MV-4-11 (cell line): ENCODE measurements at regions not wholly inside any gene's neighbourhood (a gene's known extent, or its start where the extent isn't known, plus 50 kb on each side); places are given as distances from the start of the nearest gene placed in this dataset.

ENCODE experiments used
- DNase-seq: peaks from one replicate; lab custom pipeline; 2025; lab: John Stamatoyannopoulos, UW

DNA sequence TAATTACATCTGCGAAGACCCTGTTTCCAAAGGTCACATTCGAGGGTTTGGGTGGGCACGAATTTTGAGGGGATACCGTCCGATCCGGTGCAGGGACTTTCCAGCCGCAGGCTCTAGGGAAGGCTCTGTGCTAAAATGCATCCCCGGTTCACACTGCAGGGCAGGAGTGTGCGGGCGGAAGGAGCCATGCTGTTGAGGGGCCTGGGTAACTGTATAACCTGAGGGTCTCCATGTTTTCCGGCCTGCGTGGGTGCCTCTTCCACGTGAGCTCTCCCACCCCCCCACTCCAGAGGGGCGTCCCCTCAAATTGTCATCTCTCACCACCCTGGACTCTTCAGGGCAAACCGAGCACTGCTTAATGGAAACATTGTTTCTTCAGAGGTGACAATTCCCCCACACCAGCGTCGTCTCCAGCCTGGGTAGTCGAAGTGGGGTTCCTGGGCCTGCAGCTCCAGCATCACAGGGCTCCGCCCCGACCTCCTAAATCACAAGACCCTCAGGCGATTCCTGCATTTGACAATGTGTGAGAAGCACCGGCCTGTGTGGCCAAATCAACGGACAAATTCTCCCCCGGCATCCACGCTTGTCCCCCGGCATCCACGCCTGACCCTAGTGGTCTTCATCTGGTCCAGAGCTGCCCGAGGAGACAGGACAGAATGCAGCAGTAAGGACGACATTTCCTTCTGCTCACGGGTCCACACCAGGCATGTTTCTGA, 51.2 kb downstream of the FOXL3 start:
- DNase-seq: no peak

DNA sequence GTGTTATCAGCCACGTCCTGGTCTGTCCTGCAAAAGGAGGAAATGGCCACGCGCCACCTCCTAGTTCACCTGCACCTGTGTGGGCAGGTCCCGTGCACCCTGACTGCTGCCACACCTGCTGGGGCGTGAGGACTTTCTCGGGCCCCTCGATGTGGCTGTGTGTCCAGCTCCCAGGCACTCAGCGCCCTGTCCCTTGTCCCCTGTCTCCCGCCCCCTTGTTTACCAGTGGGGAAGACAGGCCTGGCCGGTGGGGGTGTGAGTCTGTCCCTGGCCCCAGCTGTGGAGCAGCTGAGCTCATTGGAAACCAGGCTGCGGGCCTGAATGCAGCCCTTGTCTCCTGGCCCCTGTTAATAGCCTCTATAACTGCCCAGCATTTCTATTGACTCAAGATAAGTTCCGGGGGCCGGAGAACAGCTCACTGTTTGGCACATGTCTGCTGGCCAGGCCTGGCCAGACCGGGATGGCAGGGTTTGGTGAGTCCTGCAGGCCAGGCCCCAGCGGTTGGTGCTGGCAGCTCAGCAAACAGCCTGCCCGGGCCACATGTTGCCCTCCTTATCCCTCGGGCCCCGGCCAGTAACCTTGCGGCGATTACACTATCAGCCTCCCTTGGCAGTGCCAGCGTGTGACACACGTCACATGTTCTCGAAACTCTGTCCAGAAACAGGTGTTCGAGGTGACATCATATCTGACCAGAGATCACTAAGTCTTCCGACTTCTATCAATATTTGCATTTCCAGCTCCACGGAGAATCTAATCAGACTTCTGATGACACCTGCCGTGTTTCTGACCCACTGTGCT, 52.1 kb downstream of the FOXL3 start:
- DNase-seq: no peak

DNA sequence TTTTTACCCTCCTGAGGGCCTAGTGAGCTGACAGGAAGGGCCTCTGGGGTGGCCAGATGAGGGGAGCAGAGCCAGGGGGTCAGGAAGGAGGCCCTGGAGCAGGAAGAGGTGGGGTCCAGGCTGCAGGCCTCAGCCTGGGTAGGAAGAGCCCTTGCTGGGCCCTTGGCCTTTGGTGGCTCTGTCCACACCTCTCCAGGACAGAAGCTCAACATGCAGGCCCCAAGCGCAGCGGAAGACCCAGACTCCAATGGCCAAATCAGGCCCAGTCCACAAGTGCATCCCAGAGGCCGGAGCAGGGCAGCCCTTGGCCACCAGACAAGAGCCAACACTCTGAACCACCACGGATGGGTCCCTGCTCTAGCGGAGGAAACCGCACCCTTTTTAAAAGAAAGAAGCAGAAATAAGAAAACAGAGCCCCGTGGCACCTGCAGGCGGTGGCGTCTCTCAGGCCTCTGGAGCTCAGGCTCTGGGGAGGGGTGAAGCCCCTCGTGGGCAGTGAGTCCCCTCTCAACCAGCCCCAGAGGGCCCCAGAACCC, 52.8 kb downstream of the FOXL3 start:
- no peak for DNase-seq

- no peak for DNase-seq
Measured at GRCh38 chr7:343227-343822, 53.4 kb downstream of the FOXL3 start.

- no peak for DNase-seq
Measured at GRCh38 chr7:343864-344607, 54.1 kb downstream of the FOXL3 start.

DNA sequence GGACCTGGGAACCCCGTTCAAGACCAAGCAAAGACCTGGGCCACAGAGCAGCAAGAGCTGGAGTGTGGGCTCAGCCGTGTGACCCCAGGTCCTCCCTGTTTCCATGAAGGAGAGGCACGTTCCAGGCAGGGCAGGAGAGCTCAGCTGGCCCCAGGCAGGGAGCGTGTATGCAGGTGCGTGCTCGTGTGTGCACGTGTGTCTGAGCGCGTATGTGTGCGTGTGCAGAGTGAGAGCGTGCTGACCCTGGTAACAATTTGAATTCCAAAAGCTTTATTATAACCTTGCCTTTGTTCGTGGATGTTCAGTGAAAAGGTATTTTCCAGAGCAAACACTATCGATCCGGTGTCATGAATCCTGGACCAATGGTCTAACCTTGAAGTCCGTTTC, 54.6 kb downstream of the FOXL3 start:
- DNase-seq: no peak

DNA sequence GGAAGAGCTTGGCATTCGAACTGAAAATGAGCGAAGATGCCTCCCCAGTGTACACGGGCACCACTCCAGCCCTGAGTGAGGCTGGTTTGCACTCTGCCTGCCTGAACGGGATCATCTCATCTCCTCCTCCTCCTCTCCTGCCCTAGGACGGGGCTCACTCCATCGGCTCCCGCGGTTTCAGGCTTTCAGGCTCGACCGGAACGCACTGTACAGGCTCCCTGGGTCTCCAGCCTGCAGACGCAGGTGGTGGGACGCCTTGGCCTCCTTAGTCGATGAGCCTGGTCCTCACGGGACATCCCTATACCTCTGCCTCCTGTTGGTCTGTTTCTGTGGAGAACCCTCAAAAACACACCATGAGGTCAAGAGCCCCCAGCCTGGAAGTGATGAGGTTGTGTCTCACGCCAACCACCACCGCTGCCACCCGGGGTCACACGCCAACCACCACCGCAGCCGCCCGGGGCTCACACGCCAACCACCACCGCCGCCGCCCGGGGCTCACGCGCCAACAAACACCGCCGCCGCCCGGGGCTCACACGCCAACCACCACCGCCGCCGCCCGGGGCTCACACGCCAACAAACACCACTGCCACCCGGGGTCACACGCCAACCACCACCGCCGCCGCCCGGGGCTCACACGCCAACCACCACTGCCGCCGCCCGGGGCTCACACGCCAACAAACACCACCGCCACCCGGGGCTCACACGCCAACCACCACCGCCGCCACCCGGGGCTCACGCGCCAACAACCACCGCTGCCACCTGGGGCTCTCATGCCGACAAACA, 56.3 kb downstream of the FOXL3 start:
- no peak for DNase-seq

- no peak for DNase-seq
Measured at GRCh38 chr7:347001-347590, 57.1 kb downstream of the FOXL3 start.

DNA sequence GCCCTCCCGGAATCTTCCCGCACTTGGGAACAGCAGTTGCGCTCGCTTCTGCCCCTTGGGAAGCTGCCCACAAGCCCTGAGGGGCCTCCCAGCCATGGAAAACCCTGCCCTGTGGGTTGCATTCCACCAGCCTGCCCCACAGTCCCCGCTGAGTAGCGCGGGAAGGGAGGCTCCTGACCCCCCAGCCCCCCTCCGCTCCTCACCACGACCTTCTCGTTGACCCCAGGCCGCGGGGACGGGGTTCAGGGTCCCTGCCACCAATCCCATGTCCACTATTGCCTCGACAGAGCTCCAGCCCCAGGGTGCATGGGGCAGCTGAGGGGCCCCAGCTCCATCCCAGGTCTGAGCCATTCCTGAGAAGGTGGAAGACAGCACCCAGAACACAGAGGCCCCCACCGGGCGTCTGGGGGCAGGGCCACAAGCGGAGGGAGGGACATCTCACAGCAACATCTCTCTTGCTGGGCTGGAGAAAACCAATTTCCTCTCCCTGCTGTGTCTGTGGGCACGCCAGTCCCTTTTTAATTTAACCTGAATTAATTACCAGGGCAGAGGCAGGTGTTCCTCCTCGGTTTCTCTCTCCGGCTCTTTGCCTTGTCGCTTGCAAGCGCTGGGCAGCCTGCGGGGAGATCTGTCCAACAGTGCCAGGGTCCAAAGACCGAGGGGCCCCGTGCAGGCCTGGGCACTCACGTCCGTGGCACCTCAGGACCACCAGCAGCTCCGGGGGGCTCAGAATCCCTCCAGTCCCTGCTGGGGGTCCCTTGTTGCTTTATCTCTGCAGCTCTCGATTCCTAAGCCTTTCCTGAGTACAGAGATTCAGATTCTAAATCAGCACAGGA, 57.9 kb downstream of the FOXL3 start:
- no peak for DNase-seq

GRCh38 chr7:348480-348844, 58.5 kb downstream of the FOXL3 start:
- no peak for DNase-seq

- no peak for DNase-seq
Measured at GRCh38 chr7:348962-349743, 59.2 kb downstream of the FOXL3 start.

- DNase-seq: no peak
Measured at GRCh38 chr7:351256-351655, 61.3 kb downstream of the FOXL3 start.

- DNase-seq: no peak
Measured at GRCh38 chr7:351681-352480, 61.9 kb downstream of the FOXL3 start.

GRCh38 chr7:353746-354325, 63.9 kb downstream of the FOXL3 start:
- no peak for DNase-seq

- no peak for DNase-seq
Measured at GRCh38 chr7:354597-355470, 64.9 kb downstream of the FOXL3 start.

DNA sequence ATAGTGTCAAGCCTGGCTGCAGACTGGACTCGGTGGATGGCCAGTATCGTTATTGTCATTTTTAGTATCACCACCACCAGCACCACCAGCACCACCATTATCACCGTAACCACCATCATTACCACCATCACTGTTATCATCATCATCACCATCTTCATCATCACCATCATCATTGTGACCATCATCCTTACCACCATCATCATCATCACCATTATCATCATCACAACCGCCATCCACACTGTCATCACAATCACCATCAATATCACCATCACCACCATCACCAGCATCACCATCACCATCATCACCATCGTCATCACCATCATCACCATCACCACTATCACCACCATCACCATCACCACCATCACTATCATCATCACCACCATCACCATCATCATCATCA, 65.6 kb downstream of the FOXL3 start:
- no peak for DNase-seq

DNA sequence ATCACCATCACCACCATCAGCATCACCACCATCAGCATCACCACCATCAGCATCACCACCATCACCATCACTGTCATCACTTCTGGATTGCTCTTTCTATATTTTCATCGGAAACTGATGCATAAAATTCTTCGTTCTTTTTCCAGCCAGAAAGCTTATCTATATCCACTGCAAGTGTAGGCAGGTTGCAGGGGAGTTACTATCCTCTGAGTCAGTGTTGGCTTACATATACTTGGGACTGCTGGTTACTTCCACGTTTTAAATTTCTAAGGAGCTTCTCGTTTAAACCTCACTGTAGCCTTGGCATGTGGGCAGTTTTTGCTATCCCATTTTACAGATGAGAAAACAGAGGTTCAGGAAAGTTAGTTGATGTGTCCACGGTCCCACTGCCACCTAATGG, 66.1 kb downstream of the FOXL3 start:
- no peak for DNase-seq
